ENCODE measurements at regions not wholly inside any gene's neighbourhood (a gene's known extent, or its start where the extent isn't known, plus 50 kb on each side); places are given as distances from the start of the nearest gene placed in this dataset.

DNA sequence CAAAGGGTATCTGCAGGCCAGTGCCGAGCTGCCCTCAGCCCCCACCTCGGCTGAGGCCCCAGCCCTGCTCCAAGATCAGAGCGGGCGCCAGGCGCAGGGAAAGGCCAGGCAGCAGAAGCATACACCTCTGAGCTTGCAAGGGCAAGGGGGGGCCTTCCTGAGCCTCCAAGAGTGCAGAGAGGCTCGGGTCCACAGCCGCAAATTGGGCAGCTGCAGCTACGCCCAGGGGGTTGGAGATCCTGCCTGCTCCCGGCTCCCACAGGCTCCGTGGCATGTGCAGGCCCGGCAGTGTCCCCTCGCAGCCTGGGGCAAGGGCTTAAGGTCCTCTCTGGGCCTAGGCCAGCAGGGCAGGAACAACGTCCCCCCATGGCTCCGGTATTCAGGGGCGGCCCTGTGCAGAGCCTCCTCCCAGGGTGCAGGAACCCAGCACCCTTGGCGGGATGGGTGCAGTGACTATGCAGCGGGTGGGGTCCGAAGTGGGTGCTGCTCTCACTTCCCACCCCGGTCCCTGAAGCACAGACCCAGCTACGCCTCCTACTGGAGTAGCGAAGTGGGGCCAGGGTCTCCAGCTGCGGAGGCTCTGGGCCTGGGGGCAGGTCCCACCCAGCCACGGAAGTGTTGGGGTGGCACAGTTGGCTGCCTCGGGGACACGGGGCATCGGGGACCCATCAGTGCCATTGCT lies 120.2 kb upstream of the TMEFF2 start:
- Mint-ChIP-seq H3K9me3 (ENCODE audit: insufficient read depth) (no peaks in the 10 kb centered on the region), H3K4me3 (no peak overlapping the region), H3K4me1 (no peaks in the 10 kb centered on the region), H3K27ac (no peak overlapping the region), H3K27me3 (no peaks in the 10 kb centered on the region)
- H3K36me3 ChIP-seq (replicated peaks in 1 of 2; ENCODE audit: control extremely low read depth in 1 of 2, control insufficient read depth in 1 of 2, extremely low read depth in 1 of 2, insufficient read depth in 2 of 2, low read length in 1 of 2): no peaks in the 10 kb centered on the region
- ChIA-PET CTCF (no interaction called here), POLR2A (no interaction called here)
- no peaks in the 10 kb centered on the region for H3K27me3 ChIP-seq (replicated peaks in 1 of 4; ENCODE audit: control extremely low read depth in 1 of 4, control insufficient read depth in 3 of 4, insufficient read depth in 4 of 4, low read length in 3 of 4)
- TF ChIP-seq, protein P1, sequence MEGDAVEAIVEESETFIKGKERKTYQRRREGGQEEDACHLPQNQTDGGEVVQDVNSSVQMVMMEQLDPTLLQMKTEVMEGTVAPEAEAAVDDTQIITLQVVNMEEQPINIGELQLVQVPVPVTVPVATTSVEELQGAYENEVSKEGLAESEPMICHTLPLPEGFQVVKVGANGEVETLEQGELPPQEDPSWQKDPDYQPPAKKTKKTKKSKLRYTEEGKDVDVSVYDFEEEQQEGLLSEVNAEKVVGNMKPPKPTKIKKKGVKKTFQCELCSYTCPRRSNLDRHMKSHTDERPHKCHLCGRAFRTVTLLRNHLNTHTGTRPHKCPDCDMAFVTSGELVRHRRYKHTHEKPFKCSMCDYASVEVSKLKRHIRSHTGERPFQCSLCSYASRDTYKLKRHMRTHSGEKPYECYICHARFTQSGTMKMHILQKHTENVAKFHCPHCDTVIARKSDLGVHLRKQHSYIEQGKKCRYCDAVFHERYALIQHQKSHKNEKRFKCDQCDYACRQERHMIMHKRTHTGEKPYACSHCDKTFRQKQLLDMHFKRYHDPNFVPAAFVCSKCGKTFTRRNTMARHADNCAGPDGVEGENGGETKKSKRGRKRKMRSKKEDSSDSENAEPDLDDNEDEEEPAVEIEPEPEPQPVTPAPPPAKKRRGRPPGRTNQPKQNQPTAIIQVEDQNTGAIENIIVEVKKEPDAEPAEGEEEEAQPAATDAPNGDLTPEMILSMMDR (IDR thresholded peaks at IDR 0.05): no peak
- no peak for TF ChIP-seq EZH2 (IDR thresholded peaks at IDR 0.05; ENCODE audit: borderline replicate concordance, insufficient read depth, low read depth, low read length, poor library complexity, severe bottlenecking)
- ATAC-seq (ENCODE audit: low read depth): no peak
- no peak overlapping the region for H2AFZ ChIP-seq (ENCODE audit: insufficient read depth, low read depth, low read length, poor library complexity, severe bottlenecking)
- no peak overlapping the region for H3K4me2 ChIP-seq (replicated peaks; ENCODE audit: low read depth, low read length, poor library complexity, severe bottlenecking)
- no peak for DNase-seq
- no peak overlapping the region for H3K27ac ChIP-seq (ENCODE audit: low read length in 2 of 2)
- H3K4me1 ChIP-seq (ENCODE audit: control insufficient read depth in 2 of 2, insufficient read depth in 2 of 2, low read length in 2 of 2): peaks cover 0 to 5% of the 10 kb centered on the region in 2 donors
- no peak overlapping the region for H3K4me3 ChIP-seq (ENCODE audit: control extremely low read depth in 1 of 5, extremely low read depth in 1 of 5, insufficient read depth in 1 of 5, low read depth in 2 of 5, low read length in 4 of 5)
- 90% methylated on average over 26 of the region's 26 CpGs for WGBS (ENCODE audit: insufficient coverage)
- intact Hi-C loops (cut with micrococcal nuclease): no loop called here
- H3K79me2 ChIP-seq (ENCODE audit: control insufficient read depth, insufficient read depth, low read length): no peaks in the 10 kb centered on the region
- H3K9ac ChIP-seq (ENCODE audit: low read length): no peak overlapping the region
- no peaks in the 10 kb centered on the region for H4K20me1 ChIP-seq (ENCODE audit: control insufficient read depth, insufficient read depth, low read length, poor library complexity, severe bottlenecking)
- peaks cover 0 to 19% (median 1%) of the 10 kb centered on the region in 3 donors for H3K9me3 ChIP-seq (ENCODE audit: control extremely low read depth in 1 of 3, control insufficient read depth in 2 of 3, insufficient read depth in 1 of 3, low read length in 2 of 3)

DNA sequence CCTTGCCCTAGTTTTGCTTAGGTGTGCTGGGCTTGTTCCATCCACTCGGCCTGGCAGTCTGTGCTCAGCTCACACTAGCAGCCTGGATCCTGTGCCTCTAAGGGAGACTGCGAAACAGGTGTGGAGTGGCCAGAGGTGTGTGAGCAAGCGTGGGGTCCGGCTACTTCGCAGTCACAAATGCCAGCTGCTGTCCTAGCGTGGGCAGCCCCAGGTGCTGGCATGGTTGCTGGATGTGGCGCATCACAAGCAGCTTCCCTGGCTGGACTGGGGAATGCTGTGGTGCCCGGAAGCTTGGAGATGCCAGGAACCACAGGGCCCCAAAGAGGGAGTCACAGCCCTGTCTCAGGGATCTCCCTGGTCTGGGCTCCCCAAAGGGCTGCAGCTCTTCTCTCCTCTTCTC lies 119.0 kb upstream of the TMEFF2 start:
- no peaks in the 10 kb centered on the region for H3K27me3 Mint-ChIP-seq
- Histone ChIP-seq H3K4me3 (ENCODE audit: control extremely low read depth in 1 of 5, extremely low read depth in 1 of 5, insufficient read depth in 1 of 5, low read depth in 2 of 5, low read length in 4 of 5) (no peak overlapping the region), H3K4me2 (replicated peaks; ENCODE audit: low read depth, low read length, poor library complexity, severe bottlenecking) (no peak overlapping the region), H3K27ac (ENCODE audit: low read length in 2 of 2) (no peak overlapping the region), H3K9ac (ENCODE audit: low read length) (no peak overlapping the region), H3K4me1 (ENCODE audit: control insufficient read depth in 2 of 2, insufficient read depth in 2 of 2, low read length in 2 of 2) (peaks cover 0 to 5% of the 10 kb centered on the region in 2 donors), H3K9me3 (ENCODE audit: control extremely low read depth in 1 of 3, control insufficient read depth in 2 of 3, insufficient read depth in 1 of 3, low read length in 2 of 3) (peaks cover 0 to 19% (median 1%) of the 10 kb centered on the region in 3 donors), H3K27me3 (replicated peaks in 1 of 4; ENCODE audit: control extremely low read depth in 1 of 4, control insufficient read depth in 3 of 4, insufficient read depth in 4 of 4, low read length in 3 of 4) (no peaks in the 10 kb centered on the region), H4K20me1 (ENCODE audit: control insufficient read depth, insufficient read depth, low read length, poor library complexity, severe bottlenecking) (no peaks in the 10 kb centered on the region), H3K36me3 (replicated peaks in 1 of 2; ENCODE audit: control extremely low read depth in 1 of 2, control insufficient read depth in 1 of 2, extremely low read depth in 1 of 2, insufficient read depth in 2 of 2, low read length in 1 of 2) (no peaks in the 10 kb centered on the region), H3K79me2 (ENCODE audit: control insufficient read depth, insufficient read depth, low read length) (no peaks in the 10 kb centered on the region), H2AFZ (ENCODE audit: insufficient read depth, low read depth, low read length, poor library complexity, severe bottlenecking) (no peak overlapping the region)
- DNase-seq (no peak), ATAC-seq (ENCODE audit: low read depth) (no peak)
- H3K9me3 Mint-ChIP-seq (ENCODE audit: insufficient read depth): no peaks in the 10 kb centered on the region
- intact Hi-C loops (cut with micrococcal nuclease): no loop called here
- CTCF ChIA-PET: no interaction called here
- 98% methylated on average over 8 of the region's 8 CpGs for WGBS (ENCODE audit: insufficient coverage)
- no peak for TF ChIP-seq EZH2 (IDR thresholded peaks at IDR 0.05; ENCODE audit: borderline replicate concordance, insufficient read depth, low read depth, low read length, poor library complexity, severe bottlenecking)
- TF ChIP-seq, protein P1 (IDR thresholded peaks at IDR 0.05): no peak
- H3K27ac Mint-ChIP-seq: no peak overlapping the region
- no peak overlapping the region for H3K4me3 Mint-ChIP-seq
- H3K4me1 Mint-ChIP-seq: no peaks in the 10 kb centered on the region
- POLR2A ChIA-PET: no interaction called here

Data from B cell (primary cell).